Mucosa of rectum (tissue), 2 donors: ENCODE measurements at regions not wholly inside any gene's neighbourhood (a gene's known extent, or its start where the extent isn't known, plus 50 kb on each side); places are given as distances from the start of the nearest gene placed in this dataset.
"Not testable (repeated sequence)": the region's sequence is repeated elsewhere in the genome, so short reads cannot be mapped to it uniquely, and the experiment has no call there.

ENCODE experiments used
- H3K27ac ChIP-seq, 2 donors: one replicate each; pipeline ENCODE4 v1.7.0; 2013; ENCODE audit warnings: inconsistent platforms in 2 of 2, low read depth in 2 of 2, low read length in 2 of 2
- H3K27me3 ChIP-seq, 2 donors: one replicate each; pipeline ENCODE4 v1.7.0; 2013; ENCODE audit warnings: low read length in 2 of 2; ENCODE audit not compliant: control insufficient read depth in 2 of 2, insufficient read depth in 2 of 2
- H3K36me3 ChIP-seq, 2 donors: one replicate each; pipeline ENCODE4 v1.7.0; 2013; ENCODE audit warnings: low read length in 2 of 2; ENCODE audit not compliant: control insufficient read depth in 2 of 2, insufficient read depth in 2 of 2
- H3K4me1 ChIP-seq, 2 donors: one replicate each; pipeline ENCODE4 v1.7.0; 2013; ENCODE audit warnings: low read length in 2 of 2, mild to moderate bottlenecking in 1 of 2; ENCODE audit not compliant: control insufficient read depth in 2 of 2, insufficient read depth in 2 of 2
- H3K4me3 ChIP-seq, 2 donors: one replicate each; pipeline ENCODE4 v1.7.0; 2013; ENCODE audit warnings: low read length in 2 of 2
- H3K9ac ChIP-seq, 2 donors: one replicate each; pipeline ENCODE4 v1.7.0; 2013; ENCODE audit warnings: low read length in 2 of 2, low read depth in 1 of 2, mild to moderate bottlenecking in 1 of 2
- H3K9me3 ChIP-seq, 2 donors: one replicate each; pipeline ENCODE4 v1.7.0; 2013; ENCODE audit warnings: low read length in 2 of 2; ENCODE audit not compliant: control insufficient read depth in 2 of 2
- donor health status: healthy.
- donor health status: Normal muscosa, but diverticular disease.

DNA sequence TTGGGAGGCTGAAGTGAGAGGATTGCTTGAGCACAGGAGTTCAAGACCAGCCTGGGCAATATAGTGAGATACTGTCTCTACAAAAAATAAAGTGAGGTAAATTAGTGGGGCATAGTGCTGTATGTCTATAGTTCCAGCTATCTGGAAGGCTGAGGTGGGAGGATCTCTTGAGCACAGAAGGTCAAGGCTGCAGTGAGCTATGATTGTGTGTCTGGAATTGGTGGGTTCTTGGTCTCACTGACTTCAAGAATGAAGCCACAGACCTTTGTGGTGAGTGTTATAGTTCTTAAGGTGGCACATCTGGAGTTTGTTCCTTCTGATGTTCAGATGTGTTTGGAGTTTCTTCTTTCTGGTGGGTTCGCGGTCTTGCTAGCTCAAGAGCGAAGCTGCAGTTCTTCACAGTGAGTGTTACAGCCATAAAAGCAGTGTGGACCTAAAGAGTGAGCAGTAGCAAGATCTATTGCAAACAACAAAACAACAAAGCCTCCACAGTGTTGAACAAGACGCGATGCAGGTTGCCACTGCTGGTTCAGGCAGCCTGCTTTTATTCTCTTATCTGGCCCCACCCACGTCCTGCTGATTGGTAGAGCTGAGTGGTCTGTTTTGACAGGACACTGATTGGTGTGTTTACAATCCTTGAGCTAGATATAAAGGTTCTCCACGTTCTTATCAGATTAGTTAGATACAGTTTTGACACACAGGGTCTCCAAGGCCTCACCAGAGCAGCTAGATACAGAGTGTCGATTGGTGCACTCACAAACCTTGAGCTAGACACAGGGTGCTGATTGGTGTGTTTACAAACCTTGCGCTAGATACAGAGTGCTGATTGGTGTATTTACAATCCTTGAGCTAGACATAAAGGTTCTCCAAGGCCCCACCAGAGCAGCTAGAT is 79.3 kb upstream of the AMZ2 start:
- not testable (repeated sequence) for H3K27me3 ChIP-seq, H3K9me3 ChIP-seq, H3K27ac ChIP-seq, H3K4me3 ChIP-seq, H3K4me1 ChIP-seq, H3K36me3 ChIP-seq, H3K9ac ChIP-seq

DNA sequence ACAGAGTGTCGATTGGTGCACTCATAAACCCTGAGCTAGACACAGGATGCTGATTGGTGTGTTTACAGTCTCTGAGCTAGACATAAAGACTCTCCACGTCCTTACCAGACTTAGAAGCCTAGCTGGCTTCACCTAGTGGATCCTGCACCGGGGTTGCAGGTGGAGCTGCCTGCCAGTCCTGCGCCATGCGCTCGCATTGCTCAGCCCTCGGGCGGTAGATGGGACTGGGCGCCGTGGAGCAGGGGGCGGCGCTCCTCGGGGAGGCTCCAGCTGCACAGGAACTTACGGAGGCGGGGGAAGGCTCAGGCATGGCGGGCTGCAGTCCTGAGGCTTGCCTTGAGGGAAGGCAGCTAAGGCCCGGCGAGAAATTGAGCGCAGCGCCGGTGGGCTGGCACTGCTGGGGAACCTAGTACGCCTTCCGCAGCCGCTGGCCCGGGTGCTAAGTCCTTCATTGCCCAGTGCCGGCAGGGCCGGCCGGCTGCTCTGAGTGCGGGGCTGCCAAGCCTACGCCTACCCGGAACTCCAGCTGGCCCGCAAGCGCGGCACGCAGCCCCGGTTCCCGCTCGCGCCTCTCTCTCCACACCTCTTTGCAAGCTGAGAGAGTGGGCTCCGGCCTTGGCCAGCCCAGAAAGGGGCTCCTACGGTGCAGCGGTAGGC is 78.5 kb upstream of the AMZ2 start:
- H3K4me1 ChIP-seq, H3K9ac ChIP-seq, H3K27ac ChIP-seq, H3K36me3 ChIP-seq, H3K4me3 ChIP-seq, H3K9me3 ChIP-seq, H3K27me3 ChIP-seq: not testable (repeated sequence)

DNA sequence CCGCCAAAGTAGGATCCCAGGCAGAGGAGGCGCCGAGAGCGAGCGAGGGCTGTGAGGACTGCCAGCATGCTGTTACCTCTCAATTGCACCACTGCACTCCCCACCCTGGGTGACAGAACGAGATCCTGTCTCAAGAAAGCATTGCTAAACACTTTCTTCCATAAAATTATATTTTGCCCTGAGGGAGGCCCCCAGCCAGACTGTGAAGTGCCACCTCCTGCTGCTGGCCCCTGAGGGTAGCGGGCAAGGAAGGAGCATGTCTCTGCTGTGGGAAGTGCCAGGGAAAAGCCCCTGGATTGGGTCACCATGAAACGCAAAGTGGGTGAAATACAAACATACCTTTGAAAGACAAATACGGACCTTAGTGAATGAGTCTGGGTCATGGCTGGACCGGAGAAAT is 78.0 kb upstream of the AMZ2 start:
- Histone ChIP-seq H3K9ac (no peak overlapping the region), H3K27me3 (no peaks in the 10 kb centered on the region), H3K9me3 (no peaks in the 10 kb centered on the region), H3K27ac (no peak overlapping the region), H3K36me3 (no peaks in the 10 kb centered on the region), H3K4me1 (no peaks in the 10 kb centered on the region), H3K4me3 (no peak overlapping the region)

DNA sequence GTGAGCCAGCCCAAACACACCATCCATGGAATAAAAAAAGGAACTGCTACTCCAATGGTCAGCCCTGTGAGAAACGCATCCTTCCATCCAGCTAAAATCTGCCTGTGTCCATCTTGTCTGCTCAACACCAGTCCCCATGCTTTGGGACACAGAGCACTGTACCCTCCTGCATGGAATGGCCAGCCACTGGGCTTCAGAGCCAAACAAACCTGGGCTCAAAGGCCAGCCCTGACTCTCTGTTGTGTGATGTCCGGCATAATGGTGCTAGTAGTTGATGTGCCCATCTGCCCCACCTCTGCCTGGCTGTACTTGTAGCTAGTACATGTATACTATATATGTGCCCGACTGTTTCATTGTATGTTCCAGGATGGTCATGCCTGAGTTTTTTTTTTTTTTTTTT is 77.6 kb upstream of the AMZ2 start:
- H3K9ac ChIP-seq, result no peak overlapping the region
- no peaks in the 10 kb centered on the region for H3K36me3 ChIP-seq
- H3K27me3 ChIP-seq, result no peaks in the 10 kb centered on the region
- no peak overlapping the region for H3K4me3 ChIP-seq
- no peaks in the 10 kb centered on the region for H3K9me3 ChIP-seq
- H3K4me1 ChIP-seq, result no peaks in the 10 kb centered on the region
- no peak overlapping the region for H3K27ac ChIP-seq

DNA sequence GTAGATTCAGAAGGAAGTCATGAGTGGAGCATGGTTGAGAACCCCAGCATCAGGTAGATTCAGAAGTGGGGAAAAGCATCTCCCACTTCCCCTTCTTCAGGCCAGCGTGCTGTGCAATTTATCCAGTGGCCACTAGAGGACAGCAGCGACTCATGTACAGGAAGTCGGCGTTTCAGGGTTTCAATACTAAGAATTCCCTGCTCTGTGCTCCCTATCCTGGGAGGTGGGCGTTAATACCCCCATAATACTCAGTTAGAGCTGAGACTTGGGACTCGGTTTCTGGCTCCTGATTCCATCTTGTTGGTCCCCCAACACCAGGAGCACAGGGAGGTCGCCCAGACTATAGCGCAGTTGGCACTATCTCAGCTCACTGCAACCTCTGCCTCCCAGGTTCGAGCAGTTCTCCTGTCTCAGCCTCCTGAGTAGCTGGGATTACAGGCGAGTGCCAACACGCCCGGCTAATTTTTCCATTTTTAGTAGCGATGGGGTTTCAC is 75.3 kb upstream of the AMZ2 start:
- H3K9me3 ChIP-seq, result no peaks in the 10 kb centered on the region
- no peak overlapping the region for H3K4me3 ChIP-seq
- no peak overlapping the region for H3K27ac ChIP-seq
- no peaks in the 10 kb centered on the region for H3K4me1 ChIP-seq
- H3K9ac ChIP-seq, result no peak overlapping the region
- H3K36me3 ChIP-seq, result no peaks in the 10 kb centered on the region
- H3K27me3 ChIP-seq, result no peaks in the 10 kb centered on the region

DNA sequence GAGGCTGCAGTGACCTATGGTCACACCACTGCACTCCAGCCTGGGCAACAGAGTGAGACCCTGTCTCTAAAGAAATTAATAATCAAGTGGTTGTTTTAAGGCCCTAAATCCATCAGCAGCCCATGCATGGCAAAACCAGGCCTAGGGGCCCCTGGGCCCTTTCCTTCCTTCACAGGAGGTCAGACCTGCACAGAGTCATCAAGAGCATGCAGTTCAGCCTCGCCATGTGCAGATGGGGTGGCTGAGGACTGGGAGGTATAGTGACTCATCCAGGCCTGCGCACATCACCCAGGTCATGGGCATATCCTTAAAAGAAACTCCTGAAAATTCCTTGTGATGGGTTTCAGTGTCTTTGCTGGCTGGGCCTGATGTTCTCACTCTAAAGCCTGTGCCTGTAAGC is 72.4 kb upstream of the AMZ2 start:
- no peaks in the 10 kb centered on the region for H3K4me1 ChIP-seq
- H3K4me3 ChIP-seq, result no peak overlapping the region
- no peaks in the 10 kb centered on the region for H3K27me3 ChIP-seq
- H3K9ac ChIP-seq, result no peak overlapping the region
- H3K9me3 ChIP-seq, result no peaks in the 10 kb centered on the region
- H3K27ac ChIP-seq, result no peak overlapping the region
- no peaks in the 10 kb centered on the region for H3K36me3 ChIP-seq

DNA sequence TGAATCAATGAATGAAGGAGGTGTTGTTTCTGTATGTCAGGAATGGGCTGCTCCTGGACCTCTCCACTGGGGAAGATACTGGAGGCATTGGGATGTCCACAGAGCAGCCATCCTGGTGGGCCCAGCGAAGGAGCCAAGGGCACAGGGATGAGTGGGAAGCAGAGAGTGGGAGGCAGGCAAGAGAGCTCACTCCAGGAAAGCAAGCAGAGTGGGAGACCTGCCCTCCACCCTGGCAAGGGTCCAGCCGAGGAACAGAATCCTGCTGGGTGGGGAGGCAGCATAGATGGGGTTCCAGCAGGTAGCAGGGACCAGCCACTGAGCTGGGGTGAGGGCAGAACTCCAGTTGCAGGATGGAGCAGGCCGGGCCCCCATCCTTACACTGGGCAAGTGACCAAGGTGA is 71.9 kb upstream of the AMZ2 start:
- Histone ChIP-seq H3K36me3 (no peaks in the 10 kb centered on the region), H3K27me3 (no peaks in the 10 kb centered on the region), H3K4me1 (no peaks in the 10 kb centered on the region), H3K9me3 (no peaks in the 10 kb centered on the region), H3K9ac (no peak overlapping the region), H3K4me3 (no peak overlapping the region), H3K27ac (no peak overlapping the region)

DNA sequence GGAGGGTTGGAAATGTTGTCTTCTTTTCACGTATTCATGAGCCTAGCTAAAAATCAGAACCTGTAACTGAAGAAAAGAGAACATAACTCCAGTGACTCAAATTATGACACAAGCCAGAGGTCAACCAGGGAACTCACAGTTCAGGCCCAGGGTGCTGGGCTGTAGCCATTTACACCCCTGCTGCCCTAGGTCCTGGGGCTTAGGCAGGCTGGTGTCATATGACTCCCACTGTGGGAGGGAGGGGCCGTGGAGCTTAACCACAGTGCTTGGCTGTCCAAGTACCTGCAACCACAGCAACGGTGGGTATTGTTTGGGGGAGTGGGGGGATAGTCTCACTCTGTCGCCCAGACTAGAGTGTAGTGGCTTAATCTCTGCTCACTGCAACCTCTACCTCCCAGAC is 71.1 kb upstream of the AMZ2 start:
- Histone ChIP-seq H3K27me3 (no peaks in the 10 kb centered on the region), H3K9ac (no peak overlapping the region), H3K4me3 (no peak overlapping the region), H3K36me3 (no peaks in the 10 kb centered on the region), H3K4me1 (no peaks in the 10 kb centered on the region), H3K9me3 (no peaks in the 10 kb centered on the region), H3K27ac (no peak overlapping the region)

DNA sequence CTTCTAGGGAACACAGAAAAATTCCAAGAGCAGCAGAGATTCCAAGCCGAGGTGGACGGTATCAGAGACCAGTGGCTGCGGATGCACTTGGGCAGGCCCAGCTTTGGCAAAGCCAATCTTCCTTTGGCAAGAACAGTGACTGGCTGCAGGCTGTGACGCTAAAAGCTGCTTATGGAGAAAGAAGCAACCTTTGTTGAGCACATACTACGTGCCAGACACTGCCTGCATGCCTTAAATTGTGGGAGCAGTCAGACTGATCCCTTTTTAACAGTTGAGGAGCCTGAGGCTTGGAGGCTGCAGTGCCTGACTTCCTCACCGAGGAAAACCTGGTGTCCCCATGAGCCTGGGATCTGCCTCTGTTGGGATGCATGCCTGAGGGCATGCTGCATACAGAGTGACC is 69.0 kb upstream of the AMZ2 start:
- Histone ChIP-seq H3K36me3 (no peaks in the 10 kb centered on the region), H3K4me1 (no peaks in the 10 kb centered on the region), H3K27me3 (no peaks in the 10 kb centered on the region), H3K9me3 (no peaks in the 10 kb centered on the region), H3K27ac (no peak overlapping the region), H3K4me3 (no peak overlapping the region), H3K9ac (no peak overlapping the region)

DNA sequence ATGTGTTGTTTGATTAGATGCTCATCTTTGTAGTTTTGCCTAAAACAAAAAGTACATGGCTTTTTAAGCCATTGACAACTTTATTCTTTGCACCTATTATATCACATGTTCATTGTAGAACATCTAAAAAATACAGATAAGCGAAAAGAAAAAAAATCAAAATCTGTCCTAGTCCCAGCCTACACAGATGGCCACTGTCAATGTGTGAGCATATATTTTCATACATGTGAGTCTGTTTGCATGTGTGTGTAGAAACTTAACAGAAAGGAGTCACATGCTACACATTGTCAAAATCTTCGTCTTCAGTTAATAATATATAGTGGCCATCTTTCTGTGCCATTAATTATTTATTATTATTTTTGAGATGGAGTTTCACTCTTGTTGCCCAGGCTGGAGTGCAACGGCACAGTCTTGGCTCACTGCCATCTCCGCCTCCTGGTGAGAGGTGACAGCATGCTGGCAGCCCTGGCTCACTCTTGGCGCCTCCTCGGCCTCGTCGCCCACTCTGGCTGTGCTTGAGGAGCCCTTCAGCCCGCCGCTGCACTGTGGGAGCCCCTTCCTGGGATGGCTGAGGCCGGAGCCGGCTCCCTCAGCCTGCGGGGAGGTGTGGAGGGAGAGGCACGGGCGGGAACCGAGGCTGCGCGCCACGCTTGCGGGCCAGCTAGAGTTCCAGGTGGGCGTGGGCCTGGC is 68.5 kb upstream of the AMZ2 start:
- Histone ChIP-seq H3K4me1 (no peaks in the 10 kb centered on the region), H3K27ac (no peak overlapping the region), H3K27me3 (no peaks in the 10 kb centered on the region), H3K9ac (no peak overlapping the region), H3K36me3 (no peaks in the 10 kb centered on the region), H3K4me3 (no peak overlapping the region), H3K9me3 (no peaks in the 10 kb centered on the region)
